ENCODE measurements at regions not wholly inside any gene's neighbourhood (a gene's known extent, or its start where the extent isn't known, plus 50 kb on each side); places are given as distances from the start of the nearest gene placed in this dataset.
A peak's percentile ranks its signal among the peaks of the same experiment; 100 is the strongest.
"Not testable (repeated sequence)": the region's sequence is repeated elsewhere in the genome, so short reads cannot be mapped to it uniquely, and the experiment has no call there.

DNA sequence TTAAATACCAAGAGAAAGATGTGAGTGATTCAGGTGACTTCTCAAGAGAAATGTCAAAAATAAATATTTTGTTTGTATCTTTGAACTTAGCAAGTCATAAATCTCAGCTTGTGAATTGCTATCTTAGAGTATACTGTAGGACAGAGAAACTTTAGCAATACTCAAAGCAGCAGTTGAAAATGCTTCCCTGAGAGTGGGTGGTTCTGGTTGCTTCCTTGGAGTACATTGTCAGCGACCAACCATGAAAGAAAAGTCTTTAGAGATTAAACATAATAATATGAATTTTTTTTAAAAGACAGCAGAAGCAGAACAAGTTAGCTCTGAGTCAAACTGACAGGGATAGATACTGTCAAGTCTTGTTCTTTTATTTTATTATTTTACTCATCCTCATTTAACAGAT lies 86.8 kb upstream of the OSBPL8 start:
- intact Hi-C loops (cut with DNase I, micrococcal nuclease) = no loop called here
- DNase-seq (no peak), ATAC-seq (no peak)

DNA sequence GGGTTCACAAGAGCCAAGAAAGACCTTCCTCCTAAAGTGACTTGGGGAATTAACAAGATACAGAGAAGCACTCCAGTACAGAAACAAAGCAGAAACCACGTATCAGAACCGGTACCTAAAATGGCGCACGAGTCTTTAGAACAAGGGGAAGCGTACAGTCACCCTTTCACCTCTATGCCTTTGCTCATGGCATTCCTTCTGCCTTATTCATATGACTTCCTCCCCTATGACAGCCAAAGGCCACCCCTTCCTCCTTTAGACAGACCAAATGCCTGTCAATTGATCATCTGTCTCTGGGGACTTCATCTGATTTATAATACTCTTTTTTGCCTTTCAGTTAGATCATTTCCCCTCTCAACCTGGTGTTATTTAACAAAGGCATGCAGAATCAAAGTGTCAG lies 89.5 kb upstream of the OSBPL8 start:
- intact Hi-C loops (cut with DNase I, micrococcal nuclease) = no loop called here
- no peak for ATAC-seq

DNA sequence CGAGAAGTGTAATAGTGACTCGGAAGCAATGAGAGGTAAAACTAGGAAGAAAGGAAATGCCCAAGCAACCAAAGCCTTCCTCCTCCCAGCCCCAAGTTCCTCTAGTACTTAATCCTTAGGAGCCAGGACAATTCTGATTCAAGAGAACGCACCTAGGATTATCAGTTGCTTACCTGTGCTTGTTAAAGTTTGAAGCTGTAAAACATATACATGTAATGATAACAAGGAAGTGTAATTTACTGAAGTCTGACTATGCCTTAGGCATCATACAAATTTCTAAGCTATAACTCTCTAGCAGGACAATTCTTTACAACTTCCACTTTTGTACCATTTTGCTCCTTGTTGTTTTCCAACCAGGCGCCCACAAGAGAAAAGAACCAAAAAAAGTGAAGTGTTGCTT lies 92.8 kb upstream of the OSBPL8 start:
- intact Hi-C loops (cut with DNase I, micrococcal nuclease) = no loop called here
- DNase-seq (no peak), ATAC-seq (peak; percentile 84)

More for the DNA sequence above, 89.5 kb upstream of the OSBPL8 start:
- no peak for DNase-seq

DNA sequence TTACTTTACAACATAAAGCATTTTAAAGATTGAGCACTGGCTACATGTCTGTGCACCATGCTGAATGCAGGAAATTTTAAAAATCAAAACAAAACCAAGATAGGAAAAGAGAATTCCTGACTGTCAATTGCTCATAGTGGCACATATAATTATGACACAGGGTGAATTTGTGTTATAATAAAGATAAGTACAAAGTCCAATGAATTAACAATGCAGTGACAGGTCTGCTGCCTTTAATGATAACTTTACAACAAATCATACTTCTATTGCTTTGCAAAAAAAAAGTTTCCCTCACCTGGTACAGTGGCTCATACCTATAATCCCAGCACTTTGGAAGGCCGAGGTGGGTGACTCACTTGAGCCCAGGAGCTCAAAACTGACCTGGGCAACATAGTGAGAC lies 93.8 kb upstream of the OSBPL8 start:
- ATAC-seq = peak; percentile 86
- no peak for DNase-seq
- intact Hi-C loops (cut with DNase I, micrococcal nuclease) = no loop called here

DNA sequence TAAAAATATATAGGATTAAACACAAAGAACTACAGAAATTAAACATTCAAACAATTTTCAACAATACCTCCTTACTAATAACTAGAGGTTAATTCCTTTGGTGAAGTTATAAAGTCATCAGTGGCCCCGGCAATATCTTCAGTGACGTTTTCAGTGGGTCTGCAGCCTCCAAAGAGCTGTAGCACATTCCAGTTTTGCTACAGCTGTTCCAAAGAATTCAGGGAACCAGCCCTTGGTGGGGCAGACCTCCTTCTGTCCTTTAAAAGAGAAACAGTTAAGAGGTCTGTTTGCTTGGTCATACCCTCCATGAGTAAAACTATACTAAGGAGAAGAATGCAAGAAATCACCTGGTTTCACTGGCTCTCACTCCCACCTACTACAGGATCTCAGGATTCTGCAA lies 99.2 kb upstream of the ZDHHC17 start:
- DNase-seq (no peak), ATAC-seq (no peak)
- intact Hi-C loops (cut with DNase I, micrococcal nuclease) = no loop called here

DNA sequence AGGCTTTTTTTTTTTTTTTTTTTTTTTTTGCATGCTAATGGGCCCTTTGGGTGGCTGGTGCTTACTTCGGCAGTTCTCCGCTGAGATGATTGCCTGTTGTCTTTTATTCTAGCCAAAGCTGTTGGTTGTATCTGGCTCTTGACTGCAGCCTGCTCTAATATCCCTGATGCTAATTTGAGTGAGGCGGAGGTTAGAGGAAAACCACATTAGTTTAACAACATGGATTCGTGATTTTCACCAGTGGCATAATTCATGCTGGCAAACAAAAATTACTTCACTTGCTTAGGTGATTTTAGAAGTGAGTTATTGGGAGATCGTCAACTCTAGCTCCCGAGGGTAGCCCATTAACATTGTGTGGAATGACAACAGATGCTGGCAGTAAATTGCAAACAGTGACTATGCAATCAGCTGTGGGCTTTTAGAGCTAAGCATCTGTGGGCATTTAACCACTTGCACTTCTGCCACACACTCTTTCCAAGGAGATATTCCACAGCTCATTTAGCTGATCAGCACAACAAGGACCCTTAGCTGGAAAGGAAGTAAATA lies 97.6 kb upstream of the ZDHHC17 start:
- intact Hi-C loops (cut with DNase I, micrococcal nuclease) = no loop called here
- DNase-seq (no peak), ATAC-seq (peak; percentile 22)

DNA sequence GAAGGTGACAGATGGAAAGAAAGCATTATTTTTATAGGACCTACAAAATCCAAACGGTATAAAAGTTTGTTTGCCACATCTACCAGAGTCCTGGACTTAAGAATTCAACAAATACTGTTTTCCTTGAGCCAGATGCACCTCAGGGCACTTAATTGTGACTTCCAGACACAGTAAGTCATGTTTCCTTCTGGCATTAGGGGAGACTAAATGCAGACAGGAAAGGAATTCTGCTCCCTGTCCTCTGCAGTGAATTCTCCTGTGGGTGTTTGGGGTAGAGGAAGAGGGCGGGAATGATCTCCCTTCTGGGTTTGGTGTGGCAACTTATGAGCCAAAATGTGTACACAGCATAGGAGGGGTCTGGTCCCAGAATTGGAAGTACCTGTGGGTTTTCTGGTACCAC lies 93.9 kb upstream of the ZDHHC17 start:
- ATAC-seq = no peak

DNA sequence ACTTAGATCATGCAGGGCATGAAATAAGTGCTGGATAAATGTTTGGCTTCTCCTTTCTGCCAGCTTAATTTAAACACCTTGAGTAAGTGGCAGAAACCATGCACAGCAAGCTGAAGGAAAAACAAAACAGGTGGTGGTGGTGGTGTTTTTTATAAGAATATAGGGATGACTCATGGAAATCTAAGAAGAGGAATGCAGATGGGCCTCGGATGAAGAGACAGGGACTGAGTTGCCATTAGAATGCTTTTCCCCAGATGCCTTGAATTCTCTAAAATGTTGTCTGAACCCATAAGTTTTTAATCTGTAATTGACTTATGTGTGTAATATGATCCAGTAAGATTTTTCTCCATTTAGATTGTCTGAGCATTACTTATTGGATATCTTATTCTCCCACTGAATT lies 93.1 kb upstream of the ZDHHC17 start:
- no peak for ATAC-seq
- intact Hi-C loops (cut with DNase I, micrococcal nuclease) = no loop called here
- no peak for DNase-seq

More for the DNA sequence above, 93.9 kb upstream of the ZDHHC17 start:
- intact Hi-C loops (cut with DNase I, micrococcal nuclease) = no loop called here
- no peak for DNase-seq

DNA sequence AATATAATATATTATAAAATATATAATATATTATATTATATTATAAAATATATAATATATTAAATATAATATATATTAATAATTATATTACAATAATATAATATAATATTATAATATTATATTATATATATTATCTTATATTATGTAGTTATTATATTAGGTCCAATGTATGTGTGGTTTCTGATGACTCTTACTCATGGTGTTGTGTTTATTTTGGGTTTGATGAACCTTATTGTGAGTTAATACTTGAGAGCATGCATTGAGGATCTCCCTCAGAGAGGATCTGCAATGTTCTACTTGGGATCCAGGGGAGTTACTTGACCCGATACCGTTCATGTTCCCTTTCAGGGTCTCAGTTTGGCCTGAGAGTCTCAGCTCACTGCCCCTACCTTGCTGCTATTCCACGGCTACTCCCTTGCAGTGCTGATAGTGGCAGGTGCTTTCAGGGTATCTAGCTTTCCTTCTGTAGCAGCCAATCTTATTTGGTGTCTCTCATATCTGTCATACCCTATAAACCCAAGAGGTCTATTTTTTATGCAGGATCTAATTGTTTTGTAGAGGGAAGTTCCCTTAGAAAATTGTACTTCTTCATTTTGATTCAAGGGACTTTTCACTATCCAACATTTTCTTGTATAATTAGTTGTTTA lies 89.1 kb upstream of the ZDHHC17 start:
- intact Hi-C loops (cut with DNase I, micrococcal nuclease) = no loop called here
- ATAC-seq (no peak), DNase-seq (no peak)

DNA sequence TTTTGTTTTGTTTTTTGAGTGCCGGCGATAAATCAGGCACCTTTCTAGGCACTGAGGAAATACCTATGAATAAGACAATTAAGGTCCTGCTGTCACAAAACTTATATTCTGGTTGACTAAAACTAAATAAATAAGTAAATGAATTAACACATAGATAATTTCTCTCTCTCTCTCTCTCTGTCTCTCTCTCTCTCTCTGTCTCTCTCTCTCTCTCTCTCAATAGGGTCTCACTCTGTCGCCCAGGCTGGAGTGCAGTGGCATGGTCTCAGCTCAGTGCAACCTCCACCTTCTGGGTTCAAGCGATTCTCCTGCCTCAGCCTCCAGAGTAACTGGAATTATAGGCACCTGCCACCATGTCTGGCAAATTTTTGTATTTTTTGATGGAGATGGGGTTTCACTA lies 87.7 kb upstream of the ZDHHC17 start:
- DNase-seq; ATAC-seq; intact Hi-C loops (cut with DNase I, micrococcal nuclease): not testable (repeated sequence)

DNA sequence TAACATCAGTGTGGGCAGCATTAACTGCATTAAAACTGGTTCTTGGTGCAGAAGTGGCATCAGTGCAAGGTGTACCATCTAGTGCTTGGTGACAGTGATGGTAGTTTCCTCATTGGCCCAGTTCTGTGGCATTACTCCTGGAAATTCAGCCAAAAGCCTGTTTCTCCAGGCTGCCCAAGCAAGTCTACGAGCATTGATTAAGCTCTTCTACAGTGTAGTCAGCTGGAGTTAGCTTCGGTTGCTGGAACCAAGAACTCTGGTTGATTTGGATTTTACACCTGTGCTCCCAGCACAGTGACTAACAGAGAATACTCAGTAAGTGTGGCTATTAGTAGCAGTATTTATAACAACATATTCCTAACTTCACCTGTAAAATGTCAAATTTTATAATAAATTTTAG lies 84.9 kb upstream of the ZDHHC17 start:
- DNase-seq = no peak
- intact Hi-C loops (cut with DNase I, micrococcal nuclease) = no loop called here
- ATAC-seq = no peak

DNA sequence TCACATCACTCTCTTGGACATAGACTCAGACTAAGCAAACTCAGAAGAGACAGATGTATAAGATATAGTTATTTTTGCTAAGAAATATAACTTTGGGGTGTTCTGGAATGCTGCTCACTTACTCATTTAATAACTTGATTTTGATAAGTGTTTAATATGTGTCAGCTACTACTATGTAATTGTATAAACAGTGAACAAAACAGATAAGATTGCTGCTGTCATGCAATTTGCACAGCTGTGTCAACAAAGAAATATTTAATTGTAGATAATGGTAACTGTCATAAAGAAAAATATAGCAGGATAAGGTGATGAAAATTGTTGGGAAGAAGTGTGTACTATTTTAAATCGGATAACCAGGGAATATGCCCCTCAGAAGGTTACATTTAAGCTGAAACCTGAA lies 84.1 kb upstream of the ZDHHC17 start:
- DNase-seq (no peak), ATAC-seq (peak; percentile 53)
- intact Hi-C loops (cut with DNase I, micrococcal nuclease) = no loop called here

DNA sequence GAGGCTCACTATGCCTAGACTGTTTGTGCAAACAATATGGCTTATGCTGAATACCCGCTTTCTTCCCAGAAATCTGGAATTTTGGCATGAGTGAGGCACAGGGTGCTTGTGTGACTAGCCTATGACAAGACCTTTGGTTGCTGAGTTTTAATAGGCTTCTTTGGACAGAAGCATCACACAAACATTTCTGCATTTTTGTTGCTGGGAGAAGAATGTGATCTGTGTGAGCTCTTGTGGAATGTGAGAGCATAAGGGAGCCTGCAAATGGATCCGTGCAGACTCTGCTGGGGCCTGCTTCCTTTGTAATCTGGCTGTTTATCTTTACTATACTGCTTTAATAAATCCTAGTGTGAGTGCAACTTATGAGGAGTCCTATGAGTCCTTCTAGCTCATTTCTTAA lies 83.0 kb upstream of the ZDHHC17 start:
- ATAC-seq = no peak
- intact Hi-C loops (cut with DNase I, micrococcal nuclease) = no loop called here
- DNase-seq = no peak

DNA sequence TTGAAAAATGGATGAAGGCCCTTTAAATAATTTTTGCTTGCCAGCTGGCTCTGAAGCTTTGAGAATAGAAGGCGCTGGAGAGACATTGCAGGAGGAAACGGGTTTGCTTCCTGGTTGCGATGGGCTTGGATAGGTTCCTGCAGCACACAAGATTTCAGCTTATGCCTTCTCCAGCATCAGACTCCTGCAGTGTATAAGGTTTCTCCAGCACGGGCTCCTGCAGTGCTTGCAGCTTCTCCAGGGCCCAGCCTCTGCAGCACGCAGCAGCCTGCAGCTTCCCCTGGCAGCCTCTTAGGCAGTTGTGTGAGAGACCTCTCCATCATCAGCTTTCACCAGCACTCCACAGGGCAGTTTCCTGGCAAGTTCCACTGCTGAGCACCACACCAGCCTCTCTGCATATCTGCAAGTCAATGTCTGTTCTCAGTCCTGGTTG lies 78.7 kb upstream of the ZDHHC17 start:
- peak in 1 of 2 donors; percentile 16 for DNase-seq
- intact Hi-C loops (cut with DNase I, micrococcal nuclease) = no loop called here

DNA sequence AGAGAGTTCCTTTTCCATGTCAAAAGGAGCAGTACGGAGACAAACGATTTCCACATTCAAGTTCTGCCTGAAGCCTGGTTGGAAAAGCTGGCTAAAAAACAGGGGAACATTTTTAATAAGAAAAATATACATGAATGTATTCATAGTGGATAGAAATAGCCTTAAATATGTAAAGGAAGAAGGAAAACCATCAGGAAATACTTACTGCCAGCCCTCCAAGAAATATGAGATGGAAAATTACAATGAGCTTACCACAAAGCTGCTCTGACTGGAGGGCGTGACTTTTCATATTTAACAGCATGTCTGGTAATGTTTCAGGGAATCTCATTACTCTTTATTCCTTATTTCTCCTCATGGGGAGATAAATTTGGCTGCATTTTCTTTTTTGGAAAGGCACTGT lies 75.9 kb upstream of the ZDHHC17 start:
- intact Hi-C loops (cut with DNase I, micrococcal nuclease) = no loop called here
- ATAC-seq = no peak
- DNase-seq = no peak

More for the DNA sequence above, 78.7 kb upstream of the ZDHHC17 start:
- peak; percentile 79 for ATAC-seq

DNA sequence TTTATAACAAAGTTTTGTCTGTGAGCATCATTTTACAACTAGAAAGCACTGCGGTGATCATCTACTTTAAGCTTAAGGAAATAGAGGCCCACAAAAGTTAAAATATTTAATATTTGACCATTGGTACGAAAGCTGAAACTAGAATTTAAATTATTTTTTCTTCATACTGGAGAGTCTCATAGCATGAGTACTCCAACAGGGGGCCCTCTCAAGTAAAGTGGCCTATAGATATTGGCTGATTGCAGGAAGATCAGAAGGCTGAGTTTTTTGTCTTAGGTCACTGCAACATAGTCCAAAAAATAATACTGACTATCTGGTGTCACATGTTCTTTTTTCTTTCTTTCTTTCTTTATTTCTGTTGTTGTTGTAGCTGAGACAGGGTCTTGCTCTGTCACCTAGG lies 75.3 kb upstream of the ZDHHC17 start:
- ATAC-seq (no peak), DNase-seq (no peak)
- intact Hi-C loops (cut with DNase I, micrococcal nuclease) = no loop called here

DNA sequence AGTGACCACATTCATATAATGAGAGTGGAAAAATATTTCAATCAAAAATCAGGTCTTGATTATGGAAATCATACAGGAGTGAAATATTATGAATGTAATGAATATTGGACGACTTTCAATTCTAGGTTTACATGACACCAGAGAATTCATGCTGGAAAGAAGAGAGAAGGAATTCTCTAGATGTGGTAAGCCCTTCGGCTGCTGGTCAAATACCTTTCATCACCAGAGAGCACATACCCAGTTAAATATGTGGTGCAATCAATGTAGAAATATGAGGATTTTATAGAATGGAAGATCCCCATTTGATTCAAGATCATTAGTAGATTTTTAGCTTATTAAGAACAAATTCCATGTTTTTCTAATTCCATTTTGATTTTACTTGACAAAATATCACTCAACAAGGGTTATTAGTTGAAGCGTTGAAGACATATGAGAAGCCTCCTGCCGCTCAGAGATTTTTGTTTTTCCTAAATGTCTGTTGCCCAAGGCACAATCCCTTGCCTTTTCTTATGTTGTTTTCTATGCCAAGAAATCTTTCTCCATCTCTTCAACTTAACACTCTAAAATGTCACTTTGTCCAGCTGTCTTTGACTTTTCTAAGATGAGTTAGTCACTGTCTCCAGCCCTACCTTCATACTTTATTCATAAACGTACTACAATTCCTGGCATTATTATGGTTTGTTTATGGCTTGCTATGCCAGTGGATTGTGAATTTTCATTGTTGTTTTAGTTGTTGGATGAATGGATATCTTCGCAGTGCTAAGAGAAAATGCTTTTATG lies 72.8 kb upstream of the ZDHHC17 start:
- no peak for DNase-seq
- no peak for ATAC-seq
- intact Hi-C loops (cut with DNase I, micrococcal nuclease) = no loop called here

DNA sequence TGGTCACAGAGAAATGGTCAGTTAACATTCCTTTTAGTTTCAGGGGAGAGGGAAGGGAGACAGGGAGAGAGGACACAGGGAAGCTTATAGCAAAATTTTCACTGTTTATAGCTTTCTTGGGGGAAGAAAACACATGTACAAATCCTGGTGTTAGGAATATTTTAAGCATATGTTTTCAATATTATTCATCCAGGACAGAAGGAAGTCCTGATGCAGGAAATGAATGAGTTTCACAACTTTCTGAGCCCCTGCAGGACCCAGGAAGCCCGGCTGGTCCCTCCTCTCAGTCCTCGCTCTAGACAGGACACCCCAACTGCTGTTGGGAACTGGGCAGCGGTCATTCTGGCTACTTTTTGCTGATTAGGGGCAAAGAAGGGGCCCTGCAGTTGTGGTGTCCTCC lies 71.1 kb upstream of the ZDHHC17 start:
- ATAC-seq (no peak), DNase-seq (no peak)
- intact Hi-C loops (cut with DNase I, micrococcal nuclease) = no loop called here

DNA sequence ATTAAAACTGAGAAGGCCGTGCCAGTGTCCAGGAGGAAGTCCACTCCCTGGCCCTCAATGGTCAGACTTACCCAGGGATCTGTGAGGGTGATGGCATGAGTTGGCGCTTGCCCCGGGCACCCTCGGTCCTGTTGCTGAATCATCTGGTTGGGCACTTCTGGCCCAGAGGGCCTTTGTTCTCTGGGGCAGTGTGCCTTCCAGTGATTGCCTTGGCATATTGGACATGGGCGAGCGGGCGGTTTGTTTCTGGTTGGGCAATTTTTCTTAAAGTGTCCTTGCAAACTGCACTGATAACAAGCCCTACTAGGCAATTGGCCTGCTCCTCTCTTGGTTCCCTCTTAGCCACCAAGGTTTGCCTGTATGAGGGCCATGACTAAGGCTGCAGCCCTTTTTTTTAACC lies 69.5 kb upstream of the ZDHHC17 start:
- DNase-seq (no peak), ATAC-seq (no peak)
- intact Hi-C loops (cut with DNase I, micrococcal nuclease) = no loop called here

DNA sequence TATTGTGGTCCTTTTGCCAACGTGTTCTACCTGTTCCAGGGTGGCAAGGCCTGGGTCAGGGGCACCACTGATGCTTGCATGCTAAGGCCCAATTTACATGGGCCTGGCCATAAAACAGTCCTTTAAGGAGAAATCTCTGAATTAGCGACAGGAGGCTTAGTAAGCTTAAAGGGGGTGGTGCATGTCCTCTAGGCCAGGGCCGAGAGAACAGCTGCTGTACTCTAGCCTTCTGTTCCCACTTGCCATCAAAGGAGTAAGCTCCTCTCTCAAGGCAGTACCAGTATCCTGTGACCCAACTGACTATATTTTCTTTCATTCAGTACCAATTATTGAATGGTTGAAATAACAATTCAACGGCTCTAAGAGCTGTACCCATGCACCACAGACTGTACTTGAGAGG lies 67.7 kb upstream of the ZDHHC17 start:
- DNase-seq (no peak), ATAC-seq (no peak)
- intact Hi-C loops (cut with DNase I, micrococcal nuclease) = no loop called here

All from left colon (tissue), 2 donors.